ENCODE measurements at regions not wholly inside any gene's neighbourhood (a gene's known extent, or its start where the extent isn't known, plus 50 kb on each side); places are given as distances from the start of the nearest gene placed in this dataset.

- TF ChIP-seq GLIS3 (CRISPR knock-in tag; IDR thresholded peaks at IDR 0.05): no peak
- no peak for TF ChIP-seq TCF4 (CRISPR knock-in tag; IDR thresholded peaks at IDR 0.05; ENCODE audit: borderline replicate concordance)
- TF ChIP-seq ZNF8 (CRISPR knock-in tag; IDR thresholded peaks at IDR 0.05): no peak
- TF ChIP-seq ZNF565 (CRISPR knock-in tag; conservative IDR thresholded peaks at IDR 0.05; ENCODE audit: low read depth): no peak
- no peak for TF ChIP-seq CREB5 (CRISPR knock-in tag; IDR thresholded peaks at IDR 0.05; ENCODE audit: low read depth)
- no peak for TF ChIP-seq CSRNP3 (CRISPR knock-in tag; IDR thresholded peaks at IDR 0.05)
- TF ChIP-seq ZFP30 (CRISPR knock-in tag; IDR thresholded peaks at IDR 0.05): no peak
- no peak for TF ChIP-seq ZNF70 (CRISPR knock-in tag; IDR thresholded peaks at IDR 0.05)
- no peak for TF ChIP-seq RARB (CRISPR knock-in tag; IDR thresholded peaks at IDR 0.05)
- TF ChIP-seq ZC3H10 (CRISPR knock-in tag; IDR thresholded peaks at IDR 0.05): no peak
- TF ChIP-seq BACH2 (CRISPR knock-in tag; IDR thresholded peaks at IDR 0.05; ENCODE audit: borderline replicate concordance): no peak
- no peak for TF ChIP-seq CSDC2 (CRISPR knock-in tag; IDR thresholded peaks at IDR 0.05)
- ATAC-seq: no peak
Measured at GRCh38 chr12:4074129-4074528, 199.4 kb upstream of the CCND2 start.

GRCh38 chr12:4069670-4070010, 196.4 kb upstream of the PARP11 start:
- ATAC-seq: no peak
- no peak for TF ChIP-seq ZNF70 (CRISPR knock-in tag; IDR thresholded peaks at IDR 0.05)
- no peak for TF ChIP-seq CSDC2 (CRISPR knock-in tag; IDR thresholded peaks at IDR 0.05)
- no peak for TF ChIP-seq PATZ1 (CRISPR knock-in tag; IDR thresholded peaks at IDR 0.05; ENCODE audit: borderline replicate concordance)
- no peak for TF ChIP-seq ZFP30 (CRISPR knock-in tag; IDR thresholded peaks at IDR 0.05)
- no peak for TF ChIP-seq TCF4 (CRISPR knock-in tag; IDR thresholded peaks at IDR 0.05; ENCODE audit: borderline replicate concordance)
- TF ChIP-seq OSR1 (CRISPR knock-in tag; IDR thresholded peaks at IDR 0.05): no peak
- TF ChIP-seq TSHZ2 (CRISPR knock-in tag; IDR thresholded peaks at IDR 0.05): no peak
- no peak for TF ChIP-seq ESRRG (CRISPR knock-in tag; IDR thresholded peaks at IDR 0.05)
- TF ChIP-seq GLIS3 (CRISPR knock-in tag; IDR thresholded peaks at IDR 0.05): no peak
- TF ChIP-seq ZFP3 (CRISPR knock-in tag; IDR thresholded peaks at IDR 0.05): no peak
- TF ChIP-seq CSRNP3 (CRISPR knock-in tag; IDR thresholded peaks at IDR 0.05): no peak
- TF ChIP-seq POU6F1 (CRISPR knock-in tag; IDR thresholded peaks at IDR 0.05; ENCODE audit: borderline replicate concordance, low read depth): no peak

GRCh38 chr12:4068981-4069669, 195.9 kb upstream of the PARP11 start:
- no peak for ATAC-seq
- TF ChIP-seq OSR1 (CRISPR knock-in tag; IDR thresholded peaks at IDR 0.05) (no peak), ARNTL (CRISPR knock-in tag; IDR thresholded peaks at IDR 0.05; ENCODE audit: borderline replicate concordance, low read depth) (no peak), SNAI2 (CRISPR knock-in tag; IDR thresholded peaks at IDR 0.05) (no peak)
